NCI-H128 (cell line): ENCODE measurements at regions not wholly inside any gene's neighbourhood (a gene's known extent, or its start where the extent isn't known, plus 50 kb on each side); places are given as distances from the start of the nearest gene placed in this dataset.
"Not testable (repeated sequence)": the region's sequence is repeated elsewhere in the genome, so short reads cannot be mapped to it uniquely, and the experiment has no call there.

Experiments
- DNase-seq: peaks from one replicate; lab custom pipeline; 2025; ENCODE audit not compliant: unreplicated experiment; lab: John Stamatoyannopoulos, UW

GRCh38 chr5:108602830-108603229, 144.9 kb upstream of the FER start:
- DNase-seq, result no peak

GRCh38 chr5:108590799-108591198, 156.9 kb upstream of the FER start:
- DNase-seq, result no peak

DNA sequence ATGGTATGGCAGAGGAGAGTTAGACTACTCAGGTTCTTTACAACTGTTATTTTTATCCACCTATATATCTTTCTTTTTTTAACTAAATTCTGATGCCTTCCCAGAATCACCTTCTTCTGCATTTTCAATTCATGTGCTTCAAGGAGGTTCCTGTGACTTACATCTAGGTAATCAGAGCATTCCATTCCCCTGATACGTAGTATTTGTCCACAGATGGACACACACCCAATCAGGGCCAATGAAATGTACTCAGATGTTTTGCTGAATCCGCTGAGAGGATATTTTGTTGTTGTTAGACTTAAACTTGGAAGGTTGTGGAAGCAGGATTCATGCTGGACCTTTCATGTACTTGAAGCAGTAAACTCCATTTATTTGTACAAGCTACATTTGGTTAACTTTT, 159.4 kb upstream of the FER start:
- DNase-seq, result no peak

DNA sequence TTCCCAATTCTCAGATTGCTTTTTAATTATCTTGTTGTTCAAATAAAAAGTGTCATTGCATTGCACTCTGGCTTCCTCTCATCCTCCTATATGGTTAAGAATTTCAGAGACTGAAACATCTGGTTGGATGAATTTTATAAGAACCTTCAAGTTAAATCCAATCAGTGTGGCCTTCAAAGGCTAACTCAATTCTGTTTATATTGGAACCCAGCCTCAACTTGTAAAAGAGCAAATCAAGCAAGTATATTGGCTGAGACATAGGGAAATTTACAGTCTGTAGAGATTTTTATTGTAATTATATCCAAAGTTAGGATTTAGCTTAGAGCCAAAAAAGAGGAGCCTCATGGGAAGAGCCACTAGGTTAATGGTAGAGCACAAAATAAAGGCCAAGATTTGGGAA, 159.9 kb upstream of the FER start:
- DNase-seq, result no peak

DNA sequence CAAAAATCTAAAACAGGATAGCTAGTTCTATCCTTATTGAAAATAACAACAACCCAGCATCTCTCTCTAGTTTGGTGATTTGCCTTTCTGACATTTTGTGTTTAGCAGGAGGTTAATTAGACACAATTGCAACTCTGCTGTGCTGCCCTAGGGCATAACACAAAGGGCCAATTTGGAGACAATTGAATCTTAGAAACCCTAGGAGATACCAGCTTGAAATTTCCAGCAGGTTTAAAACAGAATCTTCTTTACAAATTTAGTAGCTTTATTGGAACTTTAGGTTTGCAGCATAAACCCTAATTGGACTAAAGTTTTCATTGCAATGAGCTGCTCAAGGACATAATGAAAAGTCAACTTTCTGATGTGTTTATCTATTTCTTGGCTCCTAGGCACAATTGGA, 166.7 kb upstream of the FER start:
- DNase-seq, result no peak

DNA sequence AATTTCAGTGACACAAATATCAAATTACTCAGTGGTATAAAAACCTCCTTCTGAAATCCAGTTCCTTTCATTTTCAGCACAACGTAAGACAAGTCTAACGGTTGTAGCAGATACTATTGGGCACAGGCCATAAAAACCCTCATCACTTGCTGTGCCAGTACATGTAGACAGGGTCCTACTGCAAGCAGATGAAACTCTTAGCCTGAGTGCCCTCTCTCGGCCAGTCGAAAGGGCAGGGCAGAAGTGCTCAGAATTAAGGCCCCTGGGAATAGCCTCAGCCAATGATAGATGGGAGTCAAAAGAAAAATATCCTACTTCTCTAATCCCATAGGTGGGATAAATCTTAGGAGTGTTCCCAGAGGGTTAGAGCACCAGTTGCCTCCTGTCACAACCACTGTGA, 168.5 kb upstream of the FER start:
- no peak for DNase-seq

- no peak for DNase-seq
These were observed 168.9 kb upstream of the FER start for GRCh38 chr5:108578791-108579190.

GRCh38 chr5:108567429-108567828, 180.3 kb upstream of the FER start:
- DNase-seq, result no peak

DNA sequence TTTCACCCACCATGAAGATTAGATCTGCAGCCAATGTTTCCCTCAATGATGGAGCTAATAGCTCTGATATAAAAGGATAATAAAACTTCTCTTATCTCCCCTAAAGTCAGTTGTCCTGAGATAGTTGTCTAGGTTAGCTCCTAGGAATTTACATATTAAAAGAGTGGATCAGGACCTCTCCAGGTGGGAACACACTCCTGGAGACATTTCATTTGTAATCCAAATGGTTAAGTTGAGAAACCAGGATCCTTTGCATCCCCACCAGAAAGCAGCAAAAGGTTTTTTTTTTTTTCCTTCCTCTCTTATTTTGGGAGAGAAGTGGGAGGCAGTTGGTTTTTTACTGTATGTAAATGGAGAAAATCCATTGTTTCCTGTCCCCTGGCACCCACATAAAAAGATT, 182.5 kb upstream of the FBXL17 start:
- DNase-seq, result no peak

DNA sequence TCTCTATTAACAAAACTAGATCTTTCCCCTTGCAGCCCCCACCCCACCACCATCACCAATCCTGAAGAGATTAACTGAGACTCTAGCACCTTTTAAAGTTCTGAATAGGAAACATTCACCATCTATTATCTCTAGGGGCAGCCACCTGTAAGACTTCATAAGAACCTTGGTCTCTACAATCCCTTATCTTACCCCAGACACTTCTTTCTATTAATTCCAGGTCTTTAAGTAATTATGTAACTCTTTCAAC, 180.2 kb upstream of the FBXL17 start:
- DNase-seq, result no peak

- no peak for DNase-seq
These were observed 179.7 kb upstream of the FBXL17 start for GRCh38 chr5:108561416-108562204.

DNA sequence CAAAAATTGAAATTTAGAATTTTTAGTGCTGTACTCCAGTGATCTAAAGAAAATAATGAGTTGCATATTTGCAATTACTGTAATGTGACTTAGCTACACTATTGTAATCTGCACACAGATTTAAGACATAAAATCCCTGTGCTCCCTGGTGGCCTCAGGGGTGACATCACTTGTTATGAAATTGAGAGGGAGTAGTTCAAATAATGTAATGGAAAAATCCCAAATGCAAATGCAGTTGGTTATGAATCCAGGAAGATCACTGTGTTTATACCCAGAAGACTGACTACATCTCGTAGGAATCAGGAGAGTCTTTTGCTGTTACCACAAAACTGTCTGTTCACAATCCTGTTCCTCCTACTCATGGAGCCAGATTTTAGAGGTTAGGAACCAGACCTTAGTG, 178.7 kb upstream of the FBXL17 start:
- DNase-seq, result no peak

GRCh38 chr5:108560166-108560565, 178.3 kb upstream of the FBXL17 start:
- no peak for DNase-seq

DNA sequence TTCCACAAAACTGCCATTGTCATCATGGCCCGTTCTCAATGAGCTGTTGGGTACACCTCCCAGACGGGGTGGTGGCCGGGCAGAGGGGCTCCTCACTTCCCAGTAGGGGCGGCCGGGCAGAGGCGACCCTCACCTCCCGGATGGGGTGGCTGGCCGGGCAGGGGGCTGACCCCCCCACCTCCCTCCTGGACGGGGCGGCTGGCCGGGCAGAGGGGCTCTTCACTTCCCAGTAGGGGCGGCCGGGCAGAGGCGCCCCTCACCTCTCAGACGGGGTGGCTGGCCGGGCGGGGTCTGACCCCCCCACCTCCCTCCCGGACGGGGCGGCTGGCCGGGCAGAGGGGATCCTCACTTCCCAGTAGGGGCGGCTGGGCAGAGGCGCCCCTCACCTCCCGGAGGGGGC, 176.9 kb upstream of the FBXL17 start:
- not testable (repeated sequence) for DNase-seq

GRCh38 chr5:108558142-108558541, 176.2 kb upstream of the FBXL17 start:
- DNase-seq, result not testable (repeated sequence)

DNA sequence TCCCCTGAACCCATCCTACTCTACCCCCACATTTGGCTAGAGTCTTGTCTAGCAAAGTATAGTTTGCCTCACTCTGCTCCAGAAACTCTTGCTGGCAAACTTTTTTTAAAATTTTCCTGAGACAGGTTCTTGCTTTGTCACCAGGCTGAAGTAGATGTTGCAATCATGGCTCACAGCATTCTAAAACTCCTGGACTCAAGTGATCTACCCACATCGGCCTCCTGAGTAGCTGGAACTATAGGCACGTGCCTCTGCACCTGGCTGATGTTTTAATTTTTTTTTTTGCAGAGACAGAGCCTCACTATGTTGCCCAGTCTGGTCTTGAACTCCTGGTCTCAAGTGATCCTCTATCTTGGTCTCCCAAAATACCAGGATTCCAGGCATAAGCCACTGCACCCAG, 175.8 kb upstream of the FBXL17 start:
- no peak for DNase-seq

- DNase-seq, result no peak
These were observed 174.7 kb upstream of the FBXL17 start for GRCh38 chr5:108556441-108557145.

- no peak for DNase-seq
These were observed 167.0 kb upstream of the FBXL17 start for GRCh38 chr5:108548684-108549596.

DNA sequence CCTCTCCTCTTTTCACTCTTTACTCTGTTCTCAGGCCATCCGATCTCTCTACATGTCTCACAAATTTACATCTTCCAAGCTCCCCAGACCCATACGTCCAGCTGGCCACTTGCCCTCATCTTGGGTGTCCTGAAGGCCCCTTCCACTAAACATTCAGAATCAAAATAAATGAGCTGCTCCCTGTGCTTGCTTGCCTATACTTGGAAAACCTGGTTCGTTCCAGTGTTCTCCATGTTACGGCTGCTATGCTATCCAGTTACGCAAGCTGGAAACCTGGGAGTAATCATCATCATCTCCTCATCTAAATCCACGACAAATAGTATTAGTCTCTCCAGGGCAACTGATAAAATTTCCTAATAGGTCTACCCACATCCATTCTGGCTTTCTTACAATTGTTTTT, 165.0 kb upstream of the FBXL17 start:
- DNase-seq, result no peak

GRCh38 chr5:108545301-108545700, 163.4 kb upstream of the FBXL17 start:
- DNase-seq, result no peak

DNA sequence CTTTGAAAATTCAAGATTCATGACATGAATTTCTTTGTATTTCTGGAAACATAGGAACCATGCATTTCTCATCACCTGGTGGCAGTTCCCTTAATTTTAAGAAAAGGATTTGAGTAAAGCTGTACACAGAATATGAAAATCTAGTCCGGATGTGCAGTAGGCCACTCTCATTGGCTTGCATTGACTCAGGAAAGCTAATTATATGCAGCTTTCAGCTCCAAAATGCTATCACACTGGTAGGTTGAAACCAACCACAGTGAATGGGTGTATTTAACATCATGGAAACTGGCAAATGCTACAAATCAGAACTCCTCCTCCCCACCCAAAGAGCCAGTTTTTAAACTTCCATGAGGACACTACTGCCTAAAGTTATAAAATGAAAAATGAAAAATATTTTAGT, 161.6 kb upstream of the FBXL17 start:
- DNase-seq, result no peak

DNA sequence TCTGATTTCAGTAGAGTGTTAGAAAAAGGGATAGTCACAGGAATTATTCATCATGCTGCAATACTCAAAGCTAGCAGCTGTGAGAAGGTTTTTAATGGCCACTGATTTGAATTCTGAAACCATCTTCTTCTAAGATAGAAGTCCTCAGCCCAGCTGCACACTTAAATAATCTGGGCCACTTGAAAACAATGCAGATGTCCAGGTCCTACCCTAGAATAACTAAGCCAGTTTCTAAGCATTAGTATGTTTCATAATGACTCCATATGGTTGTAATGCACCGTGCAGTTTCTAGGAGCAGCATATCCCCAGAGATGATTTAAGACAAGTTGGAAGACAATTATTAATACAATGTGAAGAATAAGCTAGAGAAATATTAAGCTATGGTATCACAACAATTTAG, 159.9 kb upstream of the FBXL17 start:
- DNase-seq, result no peak
